HG03097 (cell line): ENCODE measurements at regions not wholly inside any gene's neighbourhood (a gene's known extent, or its start where the extent isn't known, plus 50 kb on each side); places are given as distances from the start of the nearest gene placed in this dataset.
"Not testable (repeated sequence)": the region's sequence is repeated elsewhere in the genome, so short reads cannot be mapped to it uniquely, and the experiment has no call there.

ENCODE experiments used
- ATAC-seq: cut with Tn5 transposase; IDR thresholded peaks from one replicate; pipeline ENCODE4 v1.9.1; 2021; ENCODE audit not compliant: unreplicated experiment, low FRiP score

GRCh38 chr12:34219046-34219770 lies 196.9 kb downstream of the ALG10 start:
- peak; percentile 39 for ATAC-seq

- ATAC-seq, result not testable (repeated sequence)
Observed at GRCh38 chr12:34220079-34220478, 197.8 kb downstream of the ALG10 start.

- ATAC-seq, result no peak
Observed at GRCh38 chr12:34223640-34224039, 201.3 kb downstream of the ALG10 start.

GRCh38 chr12:34226044-34226443 lies 203.7 kb downstream of the ALG10 start:
- not testable (repeated sequence) for ATAC-seq

- not testable (repeated sequence) for ATAC-seq
Observed at GRCh38 chr12:34228046-34228445, 205.8 kb downstream of the ALG10 start.

GRCh38 chr12:34229033-34229432 lies 206.7 kb downstream of the ALG10 start:
- not testable (repeated sequence) for ATAC-seq

- ATAC-seq, result no peak
Observed at GRCh38 chr12:34233618-34234017, 211.3 kb downstream of the ALG10 start.

- ATAC-seq, result no peak
Observed at GRCh38 chr12:34236073-34236472, 213.8 kb downstream of the ALG10 start.

- no peak for ATAC-seq
Observed at GRCh38 chr12:34244608-34245007, 222.3 kb downstream of the ALG10 start.

- no peak for ATAC-seq
Observed at GRCh38 chr12:34249271-34249670, 227.0 kb downstream of the ALG10 start.

GRCh38 chr12:34251879-34252278 lies 229.6 kb downstream of the ALG10 start:
- ATAC-seq, result not testable (repeated sequence)

- ATAC-seq, result no peak
Observed at GRCh38 chr12:34253674-34254073, 231.4 kb downstream of the ALG10 start.

- ATAC-seq, result no peak
Observed at GRCh38 chr12:34257093-34257492, 234.8 kb downstream of the ALG10 start.

- not testable (repeated sequence) for ATAC-seq
Observed at GRCh38 chr12:34262140-34262539, 239.8 kb downstream of the ALG10 start.

- no peak for ATAC-seq
Observed at GRCh38 chr12:34264110-34264509, 241.8 kb downstream of the ALG10 start.

- not testable (repeated sequence) for ATAC-seq
Observed at GRCh38 chr12:34273703-34274102, 251.4 kb downstream of the ALG10 start.

GRCh38 chr12:34275129-34275528 lies 252.8 kb downstream of the ALG10 start:
- ATAC-seq, result no peak

- no peak for ATAC-seq
Observed at GRCh38 chr12:34286483-34286882, 264.2 kb downstream of the ALG10 start.

GRCh38 chr12:34286934-34287333 lies 264.6 kb downstream of the ALG10 start:
- no peak for ATAC-seq

- ATAC-seq, result no peak
Observed at GRCh38 chr12:34287437-34287836, 265.1 kb downstream of the ALG10 start.

GRCh38 chr12:34287986-34288962 lies 266.0 kb downstream of the ALG10 start:
- no peak for ATAC-seq
